T1000 (cell line): ENCODE measurements at regions not wholly inside any gene's neighbourhood (a gene's known extent, or its start where the extent isn't known, plus 50 kb on each side); places are given as distances from the start of the nearest gene placed in this dataset.

Experiments used
- DNase-seq: peaks from one replicate; lab custom pipeline; 2025; ENCODE audit warnings: mixed read lengths; lab: John Stamatoyannopoulos, UW

GRCh38 chr5:145708169-145708568 is 127.0 kb downstream of the PRELID2 start:
- DNase-seq = no peak

GRCh38 chr5:145704724-145705123 is 130.4 kb downstream of the PRELID2 start:
- DNase-seq = no peak

GRCh38 chr5:145703856-145704255 is 131.3 kb downstream of the PRELID2 start:
- DNase-seq = no peak

- DNase-seq = no peak
Observed at GRCh38 chr5:145701404-145701803, 133.7 kb downstream of the PRELID2 start.

GRCh38 chr5:145699846-145700245 is 135.3 kb downstream of the PRELID2 start:
- DNase-seq = no peak

- no peak for DNase-seq
Observed at GRCh38 chr5:145697251-145697990, 137.7 kb downstream of the PRELID2 start.

GRCh38 chr5:145689235-145689634 is 145.9 kb downstream of the PRELID2 start:
- no peak for DNase-seq

- no peak for DNase-seq
Observed at GRCh38 chr5:145687943-145688342, 147.2 kb downstream of the PRELID2 start.

GRCh38 chr5:145685417-145685816 is 149.7 kb downstream of the PRELID2 start:
- DNase-seq = no peak

GRCh38 chr5:145683431-145683830 is 151.7 kb downstream of the PRELID2 start:
- DNase-seq = no peak

- DNase-seq = no peak
Observed at GRCh38 chr5:145682197-145682899, 152.8 kb downstream of the PRELID2 start.

GRCh38 chr5:145681686-145682085 is 153.5 kb downstream of the PRELID2 start:
- DNase-seq = no peak

- DNase-seq = no peak
Observed at GRCh38 chr5:145681216-145681615, 153.9 kb downstream of the PRELID2 start.

GRCh38 chr5:145680767-145681166 is 154.4 kb downstream of the PRELID2 start:
- DNase-seq = no peak

GRCh38 chr5:145680169-145680568 is 155.0 kb downstream of the PRELID2 start:
- DNase-seq = no peak

GRCh38 chr5:145678255-145678654 is 156.9 kb downstream of the PRELID2 start:
- no peak for DNase-seq

- no peak for DNase-seq
Observed at GRCh38 chr5:145673786-145674185, 161.4 kb downstream of the PRELID2 start.

GRCh38 chr5:145668714-145669113 is 166.4 kb downstream of the PRELID2 start:
- no peak for DNase-seq

- no peak for DNase-seq
Observed at GRCh38 chr5:145667742-145668141, 167.4 kb downstream of the PRELID2 start.

- no peak for DNase-seq
Observed at GRCh38 chr5:145666591-145666990, 168.6 kb downstream of the PRELID2 start.

- DNase-seq = no peak
Observed at GRCh38 chr5:145661737-145662485, 173.2 kb downstream of the PRELID2 start.

- DNase-seq = no peak
Observed at GRCh38 chr5:145660897-145661640, 174.1 kb downstream of the PRELID2 start.
